Neural progenitor cell (in vitro differentiated cells): ENCODE measurements at regions not wholly inside any gene's neighbourhood (a gene's known extent, or its start where the extent isn't known, plus 50 kb on each side); places are given as distances from the start of the nearest gene placed in this dataset.

Experiments
- EZH2 ChIP-seq: fragments of 200-600 bp; sonication (generic); IDR thresholded peaks from 2 replicates; pipeline ENCODE4 v1.6.1; 2017; ENCODE audit warnings: antibody characterized with exemption, mild to moderate bottlenecking, moderate library complexity
- EZH2phosphoT487 ChIP-seq: fragments of 200-600 bp; sonication (generic); IDR thresholded peaks from 2 replicates; pipeline ENCODE4 v1.6.1; 2017; ENCODE audit warnings: antibody characterized with exemption
- TF ChIP-seq, protein P1 (sequence below): fragments of 200-600 bp; sonication (generic); IDR thresholded peaks from 2 replicates; pipeline ENCODE4 v1.5.1; 2017; ENCODE audit warnings: antibody characterized with exemption, mild to moderate bottlenecking

DNA sequence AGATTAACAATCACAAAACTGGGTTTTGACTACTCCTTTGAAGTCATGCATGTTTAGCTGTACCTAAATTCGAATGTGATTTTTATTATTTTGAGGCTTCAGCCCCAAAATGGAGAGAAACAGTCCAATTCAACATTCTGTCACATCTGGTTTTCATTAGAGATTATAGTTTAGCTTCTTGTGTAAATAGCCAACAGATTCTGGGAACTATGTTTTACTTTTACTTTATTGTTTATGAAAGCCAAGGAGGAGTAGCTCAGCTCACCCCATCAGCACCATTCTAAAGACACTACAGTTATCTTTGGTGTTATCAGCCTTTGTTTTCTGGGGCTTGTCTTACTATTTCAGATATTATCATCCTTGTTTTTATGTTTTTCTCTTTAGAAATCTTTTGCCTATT lies 465.0 kb upstream of the CWC22 start:
- TF ChIP-seq, protein P1, sequence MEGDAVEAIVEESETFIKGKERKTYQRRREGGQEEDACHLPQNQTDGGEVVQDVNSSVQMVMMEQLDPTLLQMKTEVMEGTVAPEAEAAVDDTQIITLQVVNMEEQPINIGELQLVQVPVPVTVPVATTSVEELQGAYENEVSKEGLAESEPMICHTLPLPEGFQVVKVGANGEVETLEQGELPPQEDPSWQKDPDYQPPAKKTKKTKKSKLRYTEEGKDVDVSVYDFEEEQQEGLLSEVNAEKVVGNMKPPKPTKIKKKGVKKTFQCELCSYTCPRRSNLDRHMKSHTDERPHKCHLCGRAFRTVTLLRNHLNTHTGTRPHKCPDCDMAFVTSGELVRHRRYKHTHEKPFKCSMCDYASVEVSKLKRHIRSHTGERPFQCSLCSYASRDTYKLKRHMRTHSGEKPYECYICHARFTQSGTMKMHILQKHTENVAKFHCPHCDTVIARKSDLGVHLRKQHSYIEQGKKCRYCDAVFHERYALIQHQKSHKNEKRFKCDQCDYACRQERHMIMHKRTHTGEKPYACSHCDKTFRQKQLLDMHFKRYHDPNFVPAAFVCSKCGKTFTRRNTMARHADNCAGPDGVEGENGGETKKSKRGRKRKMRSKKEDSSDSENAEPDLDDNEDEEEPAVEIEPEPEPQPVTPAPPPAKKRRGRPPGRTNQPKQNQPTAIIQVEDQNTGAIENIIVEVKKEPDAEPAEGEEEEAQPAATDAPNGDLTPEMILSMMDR, result no peak
- TF ChIP-seq EZH2 (no peak), EZH2phosphoT487 (no peak)
